ENCODE measurements at regions not wholly inside any gene's neighbourhood (a gene's known extent, or its start where the extent isn't known, plus 50 kb on each side); places are given as distances from the start of the nearest gene placed in this dataset.

- Histone ChIP-seq H3K9ac (ENCODE audit: extremely low read depth, low read length, poor library complexity, severe bottlenecking) (no peak overlapping the region), H3K27me3 (ENCODE audit: control insufficient read depth, insufficient read depth, low read length, poor library complexity, severe bottlenecking) (no peaks in the 10 kb centered on the region), H3K27ac (ENCODE audit: low read depth, low read length) (no peak overlapping the region), H3K36me3 (ENCODE audit: control insufficient read depth, insufficient read depth, low read length) (no peaks in the 10 kb centered on the region), H3K4me3 (ENCODE audit: low read length) (no peak overlapping the region), H3K4me1 (ENCODE audit: control insufficient read depth, insufficient read depth, low read length) (no peaks in the 10 kb centered on the region), H3K9me3 (ENCODE audit: control insufficient read depth, low read length) (no peaks in the 10 kb centered on the region)
- Mint-ChIP-seq H3K36me3 (ENCODE audit: low read depth) (peaks cover 18% of the 10 kb centered on the region), H3K27ac (no peak overlapping the region), H3K9me3 (peaks cover 20% of the 10 kb centered on the region), H3K4me1 (peaks cover 7% of the 10 kb centered on the region), H3K27me3 (ENCODE audit: insufficient read depth) (no peaks in the 10 kb centered on the region), H3K4me3 (no peak overlapping the region)
- DNase-seq = no peak
- WGBS, 2 experiments (ENCODE audit: insufficient coverage in 1 of 2, insufficient read length in 1 of 2) = 96 to 98% methylated on average over 6 to 12 of the region's 12 CpGs
- no peak for TF ChIP-seq CTCF (conservative IDR thresholded peaks at IDR 0.05)
Measured at GRCh38 chr12:17470460-17470859, 619.5 kb downstream of the RERGL start.

GRCh38 chr12:17459214-17459613, 630.8 kb downstream of the RERGL start:
- H3K36me3 Mint-ChIP-seq (ENCODE audit: low read depth) = no peaks in the 10 kb centered on the region
- H3K27me3 Mint-ChIP-seq (ENCODE audit: insufficient read depth) = no peaks in the 10 kb centered on the region
- no peaks in the 10 kb centered on the region for H3K9me3 Mint-ChIP-seq
- no peak overlapping the region for H3K4me3 Mint-ChIP-seq
- no peaks in the 10 kb centered on the region for H3K4me1 ChIP-seq (ENCODE audit: control insufficient read depth, insufficient read depth, low read length)
- H3K36me3 ChIP-seq (ENCODE audit: control insufficient read depth, insufficient read depth, low read length) = no peaks in the 10 kb centered on the region
- TF ChIP-seq CTCF (conservative IDR thresholded peaks at IDR 0.05) = no peak
- peaks cover 15% of the 10 kb centered on the region for H3K4me1 Mint-ChIP-seq
- no peak overlapping the region for H3K27ac ChIP-seq (ENCODE audit: low read depth, low read length)
- H3K27me3 ChIP-seq (ENCODE audit: control insufficient read depth, insufficient read depth, low read length, poor library complexity, severe bottlenecking) = no peaks in the 10 kb centered on the region
- no peak overlapping the region for H3K4me3 ChIP-seq (ENCODE audit: low read length)
- H3K9ac ChIP-seq (ENCODE audit: extremely low read depth, low read length, poor library complexity, severe bottlenecking) = no peak overlapping the region
- DNase-seq = no peak
- no peaks in the 10 kb centered on the region for H3K9me3 ChIP-seq (ENCODE audit: control insufficient read depth, low read length)
- 94 to 95% methylated on average over 2 of the region's 2 CpGs for WGBS, 2 experiments (ENCODE audit: insufficient coverage in 1 of 2, insufficient read length in 1 of 2)
- no peak overlapping the region for H3K27ac Mint-ChIP-seq

GRCh38 chr12:17456486-17456885, 633.5 kb downstream of the RERGL start:
- Histone ChIP-seq H3K27ac (ENCODE audit: low read depth, low read length) (no peak overlapping the region), H3K4me3 (ENCODE audit: low read length) (no peak overlapping the region), H3K9ac (ENCODE audit: extremely low read depth, low read length, poor library complexity, severe bottlenecking) (no peak overlapping the region), H3K36me3 (ENCODE audit: control insufficient read depth, insufficient read depth, low read length) (no peaks in the 10 kb centered on the region), H3K4me1 (ENCODE audit: control insufficient read depth, insufficient read depth, low read length) (no peaks in the 10 kb centered on the region), H3K27me3 (ENCODE audit: control insufficient read depth, insufficient read depth, low read length, poor library complexity, severe bottlenecking) (no peaks in the 10 kb centered on the region), H3K9me3 (ENCODE audit: control insufficient read depth, low read length) (no peaks in the 10 kb centered on the region)
- 71% methylated on average over 2 of the region's 2 CpGs; no CpG with 5 or more reads in 1 of the 2 experiments for WGBS, 2 experiments (ENCODE audit: insufficient coverage in 1 of 2, insufficient read length in 1 of 2)
- Mint-ChIP-seq H3K4me1 (peaks cover 15% of the 10 kb centered on the region), H3K4me3 (no peak overlapping the region), H3K27ac (no peak overlapping the region), H3K36me3 (ENCODE audit: low read depth) (peaks cover 3% of the 10 kb centered on the region), H3K9me3 (peaks cover 8% of the 10 kb centered on the region), H3K27me3 (ENCODE audit: insufficient read depth) (no peaks in the 10 kb centered on the region)
- TF ChIP-seq CTCF (conservative IDR thresholded peaks at IDR 0.05) = no peak
- DNase-seq = no peak

All from endodermal cell (in vitro differentiated cells).